A172 (cell line): ENCODE measurements at regions not wholly inside any gene's neighbourhood (a gene's known extent, or its start where the extent isn't known, plus 50 kb on each side); places are given as distances from the start of the nearest gene placed in this dataset.

Experiments
- DNase-seq: peaks from one replicate; pipeline ENCODE4 v3.0.0-alpha.2; 2015; ENCODE audit warnings: low spot score

DNA sequence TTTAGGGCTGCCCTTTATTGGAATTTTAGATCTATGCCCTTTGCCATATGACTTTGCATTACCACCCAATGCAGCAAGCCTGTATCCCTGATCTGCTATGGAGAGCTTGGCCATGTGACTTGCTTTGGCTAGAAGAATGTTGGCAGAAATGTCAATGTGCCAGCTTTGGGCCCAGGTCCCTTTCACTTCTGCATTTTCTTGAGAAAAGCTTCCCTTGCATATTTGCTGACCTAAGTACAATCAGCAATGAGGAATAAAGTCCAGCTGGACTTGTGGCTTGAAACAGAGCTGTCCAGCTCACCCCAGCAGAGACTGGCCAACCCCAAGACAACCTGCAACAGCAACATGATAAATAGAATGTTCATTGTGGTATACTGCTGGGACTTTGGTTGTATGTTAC, 135.9 kb downstream of the PAH start:
- DNase-seq, result no peak

DNA sequence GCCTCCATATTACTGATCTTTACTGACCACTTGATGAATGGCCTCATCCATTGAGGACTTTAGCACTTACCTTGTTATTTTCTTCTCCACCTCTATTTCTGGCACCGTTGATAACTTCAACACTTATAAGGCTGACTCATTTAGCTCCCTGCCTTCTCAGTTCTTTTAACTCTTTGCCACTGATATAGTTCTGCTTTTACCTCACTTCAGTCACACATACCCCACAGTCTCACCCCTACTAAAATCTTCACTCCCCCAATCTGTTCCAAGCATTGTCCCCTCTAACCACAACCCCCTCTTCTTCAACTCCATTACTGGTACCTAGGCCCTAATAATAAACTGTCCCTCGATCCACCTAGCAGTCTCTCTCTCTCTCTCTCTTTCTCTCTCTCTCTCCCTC, 141.0 kb downstream of the PAH start:
- no peak for DNase-seq

DNA sequence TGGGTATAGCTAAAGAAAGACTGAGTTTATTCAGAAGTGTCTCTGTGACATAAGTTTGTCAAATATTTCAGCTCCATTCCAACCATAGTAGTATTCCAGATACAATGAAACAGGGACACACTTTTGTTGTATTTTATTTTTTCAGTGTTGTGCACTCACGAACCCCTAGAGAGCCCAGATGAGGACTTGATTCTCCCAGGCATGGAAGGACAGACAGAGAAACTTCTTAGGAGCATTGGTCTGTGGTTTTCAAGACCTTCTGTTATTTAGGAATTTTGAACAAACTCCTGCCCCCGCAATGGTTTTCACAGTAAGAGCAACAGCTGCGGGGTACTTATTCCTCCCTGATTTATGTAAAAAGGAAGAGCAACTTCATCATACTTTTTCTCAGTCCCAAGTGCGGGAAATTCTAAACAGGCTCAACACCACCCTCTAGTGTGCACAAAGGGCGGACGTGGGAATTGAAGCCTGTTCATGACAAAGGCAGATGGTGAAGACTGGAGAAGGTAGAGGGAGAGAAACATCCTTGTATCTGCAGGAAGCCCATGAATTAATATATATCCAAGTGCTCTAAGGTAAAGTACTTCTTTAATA, 147.6 kb downstream of the PAH start:
- DNase-seq, result peak; percentile 52

DNA sequence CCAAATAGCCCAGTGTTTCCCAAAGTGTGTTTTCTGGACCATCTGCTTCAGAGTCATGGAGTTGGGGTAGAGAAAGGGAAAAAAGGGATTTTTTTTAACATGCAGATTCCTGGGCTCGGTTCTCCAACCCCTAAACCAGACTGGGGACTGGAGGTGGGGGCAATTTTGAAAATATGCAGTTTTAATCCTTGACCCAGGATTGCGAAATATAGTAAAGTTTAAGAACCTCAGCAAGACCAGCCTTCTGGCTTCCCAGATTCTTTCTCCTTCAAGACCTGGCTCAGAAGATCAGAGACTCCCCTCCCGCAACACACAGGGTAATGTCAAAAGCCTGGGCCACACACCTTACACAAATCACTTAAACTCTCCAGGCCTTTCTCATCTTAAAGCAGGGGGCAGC, 150.1 kb downstream of the PAH start:
- no peak for DNase-seq

DNA sequence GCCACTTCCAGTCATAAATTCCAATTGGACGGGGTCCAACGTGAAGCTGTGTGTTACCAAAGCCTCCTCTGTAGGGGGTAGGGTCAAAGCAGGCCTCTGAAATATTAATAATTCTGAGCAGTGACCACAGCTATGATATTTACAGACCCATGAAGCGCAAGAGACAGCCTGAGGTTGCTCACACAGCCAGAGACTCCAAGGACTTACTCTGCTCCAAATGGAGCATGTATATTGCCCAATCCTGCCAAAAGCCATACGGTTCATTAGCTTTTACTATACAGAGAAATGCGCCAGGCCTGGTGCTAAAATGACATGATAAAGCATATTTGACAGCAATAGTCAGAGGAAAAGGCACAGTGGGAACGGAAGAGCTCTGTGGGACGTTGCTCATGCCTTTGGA, 151.3 kb downstream of the PAH start:
- DNase-seq, result no peak

DNA sequence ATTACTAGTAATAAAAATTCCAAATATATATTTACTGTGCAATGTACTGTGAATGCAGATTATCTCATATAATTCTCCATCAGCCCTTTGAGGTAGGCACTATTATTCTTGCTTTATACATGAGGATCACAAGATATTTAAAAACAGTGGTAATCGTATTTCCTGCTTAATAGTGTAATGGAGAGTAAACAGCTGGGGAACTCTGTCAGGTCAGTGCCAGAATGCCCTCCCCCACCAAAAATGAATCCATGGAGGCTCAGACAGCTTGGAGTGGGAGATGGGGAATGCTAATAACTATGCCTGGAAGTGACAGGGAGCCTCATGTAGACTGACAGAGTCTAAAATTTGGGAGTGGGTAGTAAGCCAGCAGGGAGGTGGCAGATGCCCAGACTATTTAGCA, 153.6 kb downstream of the PAH start:
- no peak for DNase-seq

DNA sequence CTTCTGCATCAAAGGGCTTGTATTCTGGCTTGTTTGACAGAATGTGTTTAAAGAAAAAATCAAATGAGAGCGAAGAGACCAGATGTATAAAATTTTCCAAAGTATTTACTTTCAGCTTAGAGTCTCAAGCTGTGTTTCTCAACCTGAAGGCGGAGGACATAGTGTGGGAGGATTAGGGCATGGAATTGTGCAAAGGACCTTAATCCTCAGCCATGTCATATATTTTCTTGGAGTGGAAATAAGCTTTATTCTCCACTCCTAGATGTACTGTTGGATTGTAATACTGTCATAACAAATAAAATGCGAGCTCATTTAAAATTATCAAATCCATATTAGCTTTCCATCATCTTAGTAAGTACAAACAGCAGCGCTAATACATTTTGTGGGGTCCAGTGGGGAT, 154.0 kb downstream of the PAH start:
- DNase-seq, result no peak

DNA sequence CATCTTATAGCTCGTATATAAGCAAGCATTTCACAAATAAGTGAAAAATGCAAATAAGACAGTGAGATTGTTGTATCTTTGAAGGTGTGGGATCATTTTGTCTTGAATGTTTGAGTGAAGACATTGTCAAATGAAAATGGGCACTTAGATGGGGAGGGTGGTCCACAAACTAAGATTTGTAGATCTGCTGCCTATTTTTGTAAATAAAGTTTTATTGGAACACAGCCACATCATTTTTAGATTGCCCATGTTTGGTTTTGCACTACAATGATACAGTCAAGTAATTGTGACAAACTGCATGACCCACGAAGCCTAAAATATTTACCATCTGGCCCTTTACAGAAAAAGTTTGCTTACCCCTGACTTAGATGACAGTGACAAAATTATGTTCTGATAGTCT, 156.7 kb downstream of the PAH start:
- no peak for DNase-seq

DNA sequence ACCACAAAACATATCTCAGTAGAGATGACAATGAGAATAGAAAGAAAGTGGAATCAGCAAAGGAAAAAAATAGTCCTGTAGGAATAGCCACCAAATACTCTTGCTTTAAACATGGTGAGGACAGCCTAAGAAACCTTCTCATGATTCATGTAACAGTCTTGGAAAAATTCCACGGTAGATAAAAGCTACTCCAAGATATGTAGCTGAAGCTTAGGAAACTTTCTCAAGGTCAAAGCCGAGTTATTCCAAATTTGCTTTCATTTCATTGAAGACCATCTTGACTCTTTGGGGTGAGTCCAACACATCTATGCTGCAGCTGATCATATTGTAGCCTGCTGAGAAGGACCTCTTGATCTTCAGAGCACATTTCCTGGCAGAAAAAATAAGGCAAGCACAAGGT, 157.6 kb downstream of the PAH start:
- no peak for DNase-seq

DNA sequence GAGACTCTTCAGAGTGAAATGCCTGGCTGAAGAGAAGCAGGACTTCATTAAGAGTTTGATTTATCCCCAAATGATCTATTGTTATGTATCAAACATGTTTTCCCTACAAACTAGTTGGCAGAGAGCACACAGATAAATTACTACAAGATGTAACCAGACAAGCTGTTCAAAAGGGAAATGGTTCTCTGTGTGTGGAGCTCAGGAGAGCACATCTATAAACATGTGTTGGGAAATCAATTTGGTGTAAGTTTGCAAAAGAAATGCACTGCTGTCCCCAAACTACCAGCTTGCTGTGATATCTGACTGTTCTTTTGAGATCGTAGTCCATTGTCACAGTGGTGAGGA, 159.2 kb downstream of the PAH start:
- no peak for DNase-seq

DNA sequence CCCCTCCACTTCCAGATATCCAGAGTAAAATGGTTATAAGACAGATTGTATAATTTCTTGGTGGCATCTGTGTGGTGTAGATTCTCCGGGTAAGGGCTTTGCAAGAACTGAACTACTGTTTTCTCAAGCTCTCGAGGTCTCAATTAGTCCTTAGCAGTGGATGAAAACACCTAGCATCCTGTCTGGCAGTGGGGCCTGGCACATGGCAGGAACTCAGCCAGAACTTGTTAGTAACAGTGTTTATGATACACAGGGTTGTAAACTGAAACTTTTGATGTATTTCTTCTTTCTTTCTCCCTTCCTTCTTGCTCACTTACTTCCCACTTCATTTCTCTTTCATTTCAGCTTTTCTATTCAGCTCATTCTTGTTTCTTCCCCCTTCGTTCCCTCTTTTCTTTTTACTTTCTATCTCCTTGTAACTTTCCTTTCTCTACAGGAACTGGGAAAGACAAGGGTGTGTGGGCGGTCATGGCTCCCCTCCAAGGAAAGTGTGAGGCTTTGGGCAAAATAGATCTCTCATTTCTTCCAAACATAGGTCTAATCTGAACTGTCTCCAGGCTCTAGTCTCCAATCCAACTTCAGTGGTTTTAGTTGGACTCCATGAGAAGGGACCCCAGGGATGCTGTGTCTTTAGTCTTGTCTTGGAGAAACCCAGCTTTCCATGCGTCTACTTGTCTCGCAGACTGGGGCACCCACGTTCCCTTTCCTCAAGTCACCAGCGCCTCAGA, 159.7 kb downstream of the PAH start:
- no peak for DNase-seq

DNA sequence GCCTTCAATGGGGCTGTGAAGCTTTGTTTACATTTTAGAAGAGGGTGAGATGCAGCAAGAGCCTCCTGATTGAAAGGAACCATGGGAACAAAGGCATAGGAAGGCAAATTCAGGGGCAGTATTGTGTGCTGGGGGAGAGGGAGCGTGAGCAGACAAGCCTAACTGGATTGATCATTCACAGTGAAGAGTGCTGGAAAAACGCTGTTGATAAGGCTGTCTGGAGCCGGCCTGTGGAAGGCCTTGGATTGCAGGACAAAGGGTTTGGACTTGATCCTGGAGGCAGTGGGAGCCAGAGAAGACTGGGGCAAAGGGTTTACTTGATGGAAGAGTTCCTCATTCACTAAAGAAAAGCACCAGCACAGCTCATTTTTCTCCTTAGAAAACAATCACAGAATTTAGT, 160.5 kb downstream of the PAH start:
- no peak for DNase-seq

DNA sequence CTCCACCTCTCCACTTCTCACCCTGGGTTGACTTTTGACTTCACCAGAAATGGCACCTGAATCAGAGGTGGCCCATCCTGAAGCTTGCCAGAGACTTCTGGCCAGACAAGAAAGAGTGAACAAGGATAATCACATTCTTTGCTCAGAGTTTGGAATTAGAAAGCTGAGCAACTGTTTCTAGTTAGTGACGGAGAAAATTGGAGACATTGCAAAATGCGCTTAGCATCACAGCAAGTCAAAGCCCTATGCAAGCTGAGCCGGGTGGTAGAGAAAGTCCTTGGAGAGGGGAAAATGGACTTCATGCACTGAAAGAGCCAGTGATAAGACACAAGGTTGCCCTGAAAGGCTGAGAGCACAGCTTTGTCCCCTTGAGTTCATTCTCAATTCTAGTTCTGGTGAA, 161.8 kb downstream of the PAH start:
- DNase-seq, result no peak

DNA sequence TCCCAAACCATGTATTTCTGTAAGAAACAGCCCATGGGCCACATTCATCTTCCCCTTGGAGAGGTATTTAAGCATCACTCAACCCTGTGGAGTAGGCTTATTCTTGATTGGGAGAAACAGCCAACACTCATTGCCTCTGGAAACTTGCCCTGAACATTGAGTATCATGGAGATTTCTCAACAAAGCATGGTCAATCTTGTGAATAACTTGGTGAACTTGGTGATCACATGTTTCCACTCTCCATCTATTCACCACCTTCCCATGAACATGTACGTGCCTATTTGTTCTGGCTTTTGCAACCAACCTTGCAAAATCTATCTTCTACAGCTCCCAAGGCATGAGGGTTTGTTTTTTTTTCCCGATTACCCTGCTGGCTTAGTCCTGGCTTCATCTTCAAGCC, 163.2 kb downstream of the PAH start:
- DNase-seq, result no peak

DNA sequence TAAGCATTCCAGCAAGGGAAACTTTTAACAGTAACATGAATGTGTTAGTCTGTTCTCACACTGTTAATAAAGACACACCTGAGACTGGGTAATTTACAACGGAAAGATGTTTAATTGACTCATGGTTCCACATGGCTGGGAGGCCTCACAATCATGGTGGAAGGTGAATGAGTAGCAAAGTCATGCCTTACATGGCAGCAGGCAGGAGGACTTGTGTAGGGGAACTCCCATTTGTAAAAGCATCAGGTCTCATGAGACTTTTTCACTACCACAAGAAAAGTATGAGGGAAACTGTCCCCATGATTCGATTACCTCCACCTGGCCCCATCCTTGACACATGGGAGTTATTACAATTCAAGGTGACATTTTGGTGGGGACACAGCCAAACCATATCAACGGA, 168.3 kb downstream of the PAH start:
- no peak for DNase-seq

DNA sequence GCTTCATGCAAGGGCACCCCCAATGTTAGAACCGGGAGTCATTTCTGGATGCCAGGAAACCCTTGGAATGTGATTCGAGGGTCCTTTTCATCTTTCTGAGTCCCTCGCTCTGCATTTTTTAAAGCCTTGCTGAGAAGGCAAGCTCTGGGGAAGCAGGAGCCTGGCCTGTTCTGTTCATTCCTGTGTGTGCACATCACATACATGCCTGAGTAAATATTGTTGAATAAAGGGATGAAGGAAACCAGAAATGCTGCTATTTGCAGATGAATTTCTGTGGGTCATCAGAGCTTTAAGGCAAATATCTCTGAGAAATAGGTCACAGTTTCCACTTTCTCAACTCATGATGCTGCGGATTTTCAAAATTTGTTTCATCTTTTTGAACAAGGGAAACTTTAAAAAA, 170.1 kb downstream of the PAH start:
- no peak for DNase-seq

DNA sequence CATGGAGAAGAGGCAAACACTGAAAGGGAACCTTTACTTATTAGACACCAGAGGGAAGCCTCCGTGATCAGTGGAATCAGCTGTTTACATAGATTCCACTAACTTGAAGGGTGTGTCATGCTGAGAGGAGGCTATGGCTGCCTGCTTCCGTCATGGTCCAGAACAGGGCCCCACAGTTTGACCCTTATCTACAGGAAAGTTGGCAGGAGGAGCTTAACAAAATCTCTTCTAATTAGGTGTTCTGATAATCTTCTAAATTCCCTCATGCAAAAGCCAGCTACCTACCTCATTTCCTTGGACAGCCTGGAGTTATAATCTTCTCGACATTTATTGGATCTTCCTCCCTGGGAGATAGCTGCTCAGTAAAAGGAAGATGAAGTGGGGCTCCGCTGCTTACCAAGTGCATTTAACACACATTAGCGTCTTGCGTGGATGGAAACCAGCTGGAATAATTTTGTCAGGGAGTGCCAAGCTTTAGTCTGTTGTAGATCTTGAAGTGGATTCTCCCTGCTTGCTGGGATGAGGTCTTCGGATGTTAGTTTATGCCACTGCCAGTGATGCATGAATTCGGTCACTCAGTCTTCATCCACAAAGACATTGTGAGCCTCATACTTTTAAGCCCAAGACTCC, 171.0 kb downstream of the PAH start:
- DNase-seq, result no peak

DNA sequence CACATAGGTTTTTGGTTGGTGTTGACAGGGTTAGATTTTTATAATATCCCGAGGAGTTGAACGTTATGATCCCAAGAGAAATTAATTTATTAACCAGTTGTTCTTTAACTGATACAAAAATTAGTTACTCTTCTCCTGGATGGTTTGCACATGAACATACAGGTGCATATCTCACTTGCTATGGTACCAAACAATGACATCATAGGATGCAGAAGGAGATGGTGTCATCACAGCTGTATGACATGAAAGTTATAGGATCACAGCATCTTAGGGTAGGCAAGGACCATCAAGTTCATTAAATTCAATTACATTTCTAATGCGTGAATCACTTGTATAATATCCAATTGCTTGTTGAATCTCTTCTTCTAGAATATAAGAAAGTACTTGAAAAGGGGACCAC, 175.8 kb downstream of the PAH start:
- DNase-seq, result no peak

DNA sequence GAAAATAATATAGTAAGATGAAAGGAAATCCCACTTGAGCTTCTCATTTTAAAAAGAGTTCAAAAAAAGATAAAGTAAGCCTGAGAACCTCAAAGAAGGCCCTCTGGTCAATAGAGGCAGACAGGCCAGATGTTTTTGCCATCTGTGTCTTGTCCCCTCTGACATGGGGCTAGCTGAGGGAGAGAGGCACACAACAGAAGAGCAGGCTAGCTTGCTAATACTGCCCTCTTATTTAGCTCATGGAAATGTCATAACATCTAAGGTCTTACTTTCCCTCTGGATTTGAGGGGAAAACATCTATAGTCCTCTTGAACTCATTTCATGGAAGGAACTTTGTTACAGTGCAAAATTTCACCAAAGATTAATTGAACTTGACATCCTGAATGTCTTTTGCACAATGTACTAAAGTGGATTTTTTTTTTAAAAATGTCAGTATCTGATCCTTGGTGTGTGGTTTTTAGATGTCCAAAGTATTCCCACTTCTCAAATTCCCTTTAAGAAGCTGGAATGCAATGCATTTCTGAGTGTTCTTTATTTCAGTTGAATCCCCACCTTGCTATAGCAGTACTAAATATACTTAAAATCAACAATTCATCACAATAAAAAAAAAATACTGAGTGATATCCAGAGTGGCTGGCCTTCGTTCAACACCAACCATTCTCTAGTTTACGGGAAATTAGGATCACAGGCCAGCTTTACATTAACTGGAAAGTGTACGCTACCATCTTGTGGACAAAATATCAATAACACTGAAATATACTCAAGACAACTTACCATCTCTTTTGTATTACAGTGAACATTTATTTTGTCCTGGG, 176.7 kb downstream of the PAH start:
- peak; percentile 43 for DNase-seq

DNA sequence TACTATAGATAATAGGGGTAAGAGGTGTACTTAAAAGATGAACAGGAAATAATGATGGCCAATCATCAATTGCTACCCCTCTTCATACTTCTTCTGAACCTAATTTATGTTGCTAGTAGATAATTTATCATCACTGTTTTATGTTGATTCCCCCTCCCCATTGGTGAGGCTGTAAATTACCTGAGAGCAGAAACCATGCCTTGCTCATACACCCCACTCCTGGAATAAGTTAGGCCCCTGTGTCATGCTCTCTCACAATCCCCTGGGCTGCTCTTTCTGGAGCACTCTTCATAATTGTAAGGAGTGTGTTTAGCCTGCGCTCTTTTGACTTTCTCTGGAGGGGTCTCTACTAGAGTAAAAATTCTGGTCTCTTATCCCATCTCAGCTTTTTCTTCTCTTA, 180.7 kb downstream of the PAH start:
- DNase-seq, result no peak

DNA sequence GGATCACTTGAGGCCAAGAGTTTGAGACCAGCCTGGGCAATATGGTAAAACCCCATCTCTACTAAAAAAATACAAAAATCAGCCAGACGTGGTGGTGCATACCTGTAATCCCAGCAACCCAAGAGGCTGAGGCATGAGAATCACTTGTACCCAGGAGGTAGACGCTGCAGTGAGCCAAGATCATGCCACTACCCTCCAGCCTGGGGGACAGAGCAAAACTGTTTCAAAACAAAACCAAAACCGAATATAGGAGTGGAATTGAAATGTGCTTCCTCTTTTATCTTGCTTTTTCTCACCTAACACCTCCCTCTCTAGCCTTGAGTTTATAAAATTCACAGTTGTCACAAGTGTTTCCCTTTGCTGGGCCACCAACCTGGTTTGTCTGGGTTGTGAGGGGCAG, 181.9 kb downstream of the PAH start:
- no peak for DNase-seq

DNA sequence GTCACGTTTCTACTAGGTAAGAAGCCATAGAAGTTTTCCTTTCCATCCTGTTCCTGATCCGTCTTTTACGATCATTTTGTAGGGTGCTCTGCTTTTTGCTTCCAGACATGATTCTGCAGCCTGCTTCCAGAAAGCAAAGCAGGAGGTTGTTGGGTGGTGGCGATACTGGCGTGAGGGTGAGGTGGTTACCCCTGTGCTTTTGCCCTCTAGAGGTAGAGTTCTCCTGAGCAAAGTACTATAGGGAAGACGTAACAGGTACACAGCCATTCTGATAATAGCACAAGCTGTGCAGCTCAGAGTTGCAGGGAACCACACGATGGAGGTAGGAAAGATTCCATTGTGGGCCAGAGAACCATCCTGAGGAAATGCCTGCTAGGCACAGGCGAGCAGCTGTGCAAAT, 186.0 kb downstream of the PAH start:
- no peak for DNase-seq
